Effector memory CD4-positive, alpha-beta T cell (primary cell): ENCODE measurements at regions not wholly inside any gene's neighbourhood (a gene's known extent, or its start where the extent isn't known, plus 50 kb on each side); places are given as distances from the start of the nearest gene placed in this dataset.
"Not testable (repeated sequence)": the region's sequence is repeated elsewhere in the genome, so short reads cannot be mapped to it uniquely, and the experiment has no call there.

Experiments
- DNase-seq, 3 donors: peaks; one replicate each; pipeline ENCODE4 v3.0.0-alpha.2; 2020
- H3K27ac ChIP-seq: 2 replicates; pipeline ENCODE4 v1.7.0; 2013; ENCODE audit warnings: mild to moderate bottlenecking, low read length, moderate library complexity; ENCODE audit not compliant: insufficient read depth, poor library complexity, severe bottlenecking
- H3K27me3 ChIP-seq: replicated peaks from 2 replicates; pipeline ENCODE4 v1.7.0; 2013; ENCODE audit warnings: mild to moderate bottlenecking, low read length; ENCODE audit not compliant: insufficient read depth, control insufficient read depth, poor library complexity, severe bottlenecking
- H3K36me3 ChIP-seq: 2 replicates; pipeline ENCODE4 v1.7.0; 2013; ENCODE audit warnings: mild to moderate bottlenecking, low read length, moderate library complexity; ENCODE audit not compliant: control insufficient read depth, insufficient read depth
- H3K4me1 ChIP-seq: 2 replicates; pipeline ENCODE4 v1.7.0; 2013; ENCODE audit warnings: low read length, mild to moderate bottlenecking; ENCODE audit not compliant: control insufficient read depth, insufficient read depth, poor library complexity, severe bottlenecking
- H3K4me3 ChIP-seq: 2 replicates; pipeline ENCODE4 v1.7.0; 2013; ENCODE audit warnings: low read length, low read depth, mild to moderate bottlenecking; ENCODE audit not compliant: insufficient read depth, poor library complexity, severe bottlenecking
- H3K9me3 ChIP-seq: 2 replicates; pipeline ENCODE4 v1.7.0; 2013; ENCODE audit warnings: mild to moderate bottlenecking, low read length, moderate library complexity; ENCODE audit not compliant: control insufficient read depth

- Histone ChIP-seq H3K9me3 (no peaks in the 10 kb centered on the region), H3K4me3 (no peak overlapping the region), H3K27ac (no peak overlapping the region), H3K4me1 (no peaks in the 10 kb centered on the region), H3K27me3 (no peaks in the 10 kb centered on the region), H3K36me3 (no peaks in the 10 kb centered on the region)
- DNase-seq: no peak
Observed at GRCh38 chr10:33609546-33609945, 275.1 kb upstream of the NRP1 start.

- peaks cover 3% of the 10 kb centered on the region for H3K9me3 ChIP-seq
- H3K27ac ChIP-seq: no peak overlapping the region
- H3K27me3 ChIP-seq: no peaks in the 10 kb centered on the region
- H3K4me3 ChIP-seq: no peak overlapping the region
- H3K36me3 ChIP-seq: no peaks in the 10 kb centered on the region
- no peaks in the 10 kb centered on the region for H3K4me1 ChIP-seq
- DNase-seq: no peak
Observed at GRCh38 chr10:33602278-33602677, 267.8 kb upstream of the NRP1 start.

GRCh38 chr10:33600381-33600780 lies 265.9 kb upstream of the NRP1 start:
- H3K27ac ChIP-seq: no peak overlapping the region
- no peak for DNase-seq
- H3K9me3 ChIP-seq: peaks cover 3% of the 10 kb centered on the region
- H3K4me1 ChIP-seq: no peaks in the 10 kb centered on the region
- H3K4me3 ChIP-seq: no peak overlapping the region
- no peaks in the 10 kb centered on the region for H3K27me3 ChIP-seq
- no peaks in the 10 kb centered on the region for H3K36me3 ChIP-seq

GRCh38 chr10:33596422-33596821 lies 262.0 kb upstream of the NRP1 start:
- Histone ChIP-seq H3K27ac (no peak overlapping the region), H3K36me3 (no peaks in the 10 kb centered on the region), H3K4me1 (no peaks in the 10 kb centered on the region), H3K4me3 (no peak overlapping the region), H3K27me3 (no peaks in the 10 kb centered on the region), H3K9me3 (peaks cover 3% of the 10 kb centered on the region)
- DNase-seq: no peak

- H3K27ac ChIP-seq: no peak overlapping the region
- no peaks in the 10 kb centered on the region for H3K4me1 ChIP-seq
- no peak for DNase-seq
- no peak overlapping the region for H3K4me3 ChIP-seq
- H3K27me3 ChIP-seq: no peaks in the 10 kb centered on the region
- no peaks in the 10 kb centered on the region for H3K36me3 ChIP-seq
- peaks cover 2% of the 10 kb centered on the region for H3K9me3 ChIP-seq
Observed at GRCh38 chr10:33594475-33594874, 260.0 kb upstream of the NRP1 start.

GRCh38 chr10:33588974-33589600 lies 254.6 kb upstream of the NRP1 start:
- Histone ChIP-seq H3K27ac (no peak overlapping the region), H3K27me3 (no peaks in the 10 kb centered on the region), H3K9me3 (no peaks in the 10 kb centered on the region), H3K4me3 (no peak overlapping the region), H3K4me1 (no peaks in the 10 kb centered on the region), H3K36me3 (no peaks in the 10 kb centered on the region)
- DNase-seq: no peak

- not testable (repeated sequence) for H3K9me3 ChIP-seq, DNase-seq, H3K4me1 ChIP-seq, H3K4me3 ChIP-seq, H3K36me3 ChIP-seq, H3K27me3 ChIP-seq, H3K27ac ChIP-seq
Observed at GRCh38 chr10:33584596-33584995, 250.1 kb upstream of the NRP1 start.

- Histone ChIP-seq H3K4me3 (no peak overlapping the region), H3K36me3 (no peaks in the 10 kb centered on the region), H3K4me1 (no peaks in the 10 kb centered on the region), H3K27me3 (no peaks in the 10 kb centered on the region), H3K27ac (no peak overlapping the region), H3K9me3 (no peaks in the 10 kb centered on the region)
- DNase-seq: no peak
Observed at GRCh38 chr10:33579996-33580395, 245.5 kb upstream of the NRP1 start.

- Histone ChIP-seq H3K27me3 (no peaks in the 10 kb centered on the region), H3K9me3 (no peaks in the 10 kb centered on the region), H3K4me3 (no peak overlapping the region), H3K36me3 (no peaks in the 10 kb centered on the region), H3K4me1 (no peaks in the 10 kb centered on the region), H3K27ac (no peak overlapping the region)
- DNase-seq: no peak
Observed at GRCh38 chr10:33573606-33574005, 239.1 kb upstream of the NRP1 start.

- no peaks in the 10 kb centered on the region for H3K9me3 ChIP-seq
- H3K36me3 ChIP-seq: no peaks in the 10 kb centered on the region
- no peak overlapping the region for H3K4me3 ChIP-seq
- H3K27ac ChIP-seq: no peak overlapping the region
- H3K27me3 ChIP-seq: no peaks in the 10 kb centered on the region
- no peaks in the 10 kb centered on the region for H3K4me1 ChIP-seq
- no peak for DNase-seq
Observed at GRCh38 chr10:33571616-33572015, 237.1 kb upstream of the NRP1 start.
